ENCODE measurements at regions not wholly inside any gene's neighbourhood (a gene's known extent, or its start where the extent isn't known, plus 50 kb on each side); places are given as distances from the start of the nearest gene placed in this dataset.

DNA sequence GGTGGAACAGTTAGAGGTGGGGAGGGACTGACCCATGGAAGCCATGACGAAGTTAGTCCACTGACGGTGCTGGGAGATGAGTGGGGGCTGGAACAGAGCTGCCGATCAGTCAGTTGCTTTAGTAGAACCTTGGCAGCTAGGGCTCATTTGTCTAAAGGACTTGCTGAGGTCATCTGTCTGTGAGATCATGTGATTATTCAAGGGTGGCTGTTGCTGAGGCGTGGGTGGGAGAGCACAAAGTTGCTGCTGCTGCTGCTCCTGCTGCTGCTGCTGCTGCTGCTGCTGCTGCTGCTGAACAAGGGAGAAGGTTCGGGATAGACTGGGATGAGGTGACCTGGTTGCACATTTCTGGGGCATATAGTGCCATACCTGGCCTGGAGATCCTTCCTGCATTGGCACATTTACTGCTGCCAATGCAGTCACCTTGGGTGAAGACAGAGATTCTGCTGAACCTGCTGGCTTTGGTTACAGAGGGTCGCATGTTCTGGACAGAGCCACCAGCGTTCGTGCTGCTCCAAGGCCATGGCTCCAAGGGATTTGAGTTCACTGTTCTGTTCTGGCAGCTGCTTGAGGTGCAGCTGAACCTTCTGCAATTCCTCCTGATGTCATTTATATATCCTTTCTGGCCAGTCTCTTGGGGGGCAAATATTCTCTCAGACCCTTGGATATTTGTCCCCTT lies 840.5 kb downstream of the HACE1 start:
- TF ChIP-seq, protein P1, sequence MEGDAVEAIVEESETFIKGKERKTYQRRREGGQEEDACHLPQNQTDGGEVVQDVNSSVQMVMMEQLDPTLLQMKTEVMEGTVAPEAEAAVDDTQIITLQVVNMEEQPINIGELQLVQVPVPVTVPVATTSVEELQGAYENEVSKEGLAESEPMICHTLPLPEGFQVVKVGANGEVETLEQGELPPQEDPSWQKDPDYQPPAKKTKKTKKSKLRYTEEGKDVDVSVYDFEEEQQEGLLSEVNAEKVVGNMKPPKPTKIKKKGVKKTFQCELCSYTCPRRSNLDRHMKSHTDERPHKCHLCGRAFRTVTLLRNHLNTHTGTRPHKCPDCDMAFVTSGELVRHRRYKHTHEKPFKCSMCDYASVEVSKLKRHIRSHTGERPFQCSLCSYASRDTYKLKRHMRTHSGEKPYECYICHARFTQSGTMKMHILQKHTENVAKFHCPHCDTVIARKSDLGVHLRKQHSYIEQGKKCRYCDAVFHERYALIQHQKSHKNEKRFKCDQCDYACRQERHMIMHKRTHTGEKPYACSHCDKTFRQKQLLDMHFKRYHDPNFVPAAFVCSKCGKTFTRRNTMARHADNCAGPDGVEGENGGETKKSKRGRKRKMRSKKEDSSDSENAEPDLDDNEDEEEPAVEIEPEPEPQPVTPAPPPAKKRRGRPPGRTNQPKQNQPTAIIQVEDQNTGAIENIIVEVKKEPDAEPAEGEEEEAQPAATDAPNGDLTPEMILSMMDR (IDR thresholded peaks at IDR 0.05; ENCODE audit: unreplicated experiment) = no peak
- Mint-ChIP-seq H3K4me1 (no peaks in the 10 kb centered on the region), H3K4me3 (no peak overlapping the region), H3K27ac (no peak overlapping the region), H3K9me3 (no peaks in the 10 kb centered on the region), H3K27me3 (ENCODE audit: low read depth) (no peaks in the 10 kb centered on the region), H3K36me3 (no peaks in the 10 kb centered on the region)
- DNase-seq (ENCODE audit: low spot score in 2 of 2, unreplicated experiment in 2 of 2) = no peak

- Mint-ChIP-seq H3K9me3 (no peaks in the 10 kb centered on the region), H3K27ac (no peak overlapping the region), H3K36me3 (no peaks in the 10 kb centered on the region), H3K4me1 (no peaks in the 10 kb centered on the region), H3K4me3 (no peak overlapping the region), H3K27me3 (ENCODE audit: low read depth) (no peaks in the 10 kb centered on the region)
- DNase-seq (ENCODE audit: low spot score in 2 of 2, unreplicated experiment in 2 of 2) = no peak
- TF ChIP-seq, protein P1 (IDR thresholded peaks at IDR 0.05; ENCODE audit: unreplicated experiment) = no peak
These were observed 842.0 kb downstream of the HACE1 start for GRCh38 chr6:104017410-104018381.

DNA sequence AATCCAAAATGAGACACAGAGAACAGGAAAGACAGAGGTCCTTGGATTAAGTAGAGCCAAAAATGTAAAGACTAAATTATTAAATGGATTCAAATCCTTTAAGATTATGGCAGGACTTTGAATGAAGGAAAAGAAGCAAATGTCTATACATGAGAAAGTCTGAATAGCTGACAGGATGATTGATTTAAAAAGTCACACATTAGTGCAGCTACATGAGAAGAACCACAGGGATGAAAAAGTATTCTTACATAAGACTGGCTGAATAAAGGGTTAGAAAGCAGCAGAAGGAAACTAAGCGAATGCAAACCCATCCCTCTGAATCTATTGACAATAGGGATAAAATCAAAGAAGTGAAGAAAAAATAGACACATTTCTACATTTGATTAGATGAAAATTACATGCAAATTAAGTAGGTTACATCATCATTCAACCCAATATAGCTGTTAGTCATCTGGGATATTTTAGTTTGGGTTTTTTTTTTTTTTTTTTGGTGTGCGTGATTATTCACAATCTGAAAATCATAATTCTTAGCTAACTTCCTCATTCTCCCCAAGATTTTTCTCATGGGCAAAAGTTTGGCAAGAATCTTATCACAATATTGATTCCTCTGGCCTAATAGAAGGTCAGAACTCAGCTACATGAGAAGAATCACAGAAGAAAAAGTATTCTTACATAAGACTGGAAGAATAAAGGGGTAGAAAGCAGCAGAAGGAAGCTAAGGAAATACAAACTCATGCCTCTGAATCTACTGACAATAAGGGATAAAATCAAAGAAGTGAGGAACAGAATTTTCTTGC lies 845.4 kb downstream of the HACE1 start:
- Mint-ChIP-seq H3K27ac (no peak overlapping the region), H3K9me3 (no peaks in the 10 kb centered on the region)

DNA sequence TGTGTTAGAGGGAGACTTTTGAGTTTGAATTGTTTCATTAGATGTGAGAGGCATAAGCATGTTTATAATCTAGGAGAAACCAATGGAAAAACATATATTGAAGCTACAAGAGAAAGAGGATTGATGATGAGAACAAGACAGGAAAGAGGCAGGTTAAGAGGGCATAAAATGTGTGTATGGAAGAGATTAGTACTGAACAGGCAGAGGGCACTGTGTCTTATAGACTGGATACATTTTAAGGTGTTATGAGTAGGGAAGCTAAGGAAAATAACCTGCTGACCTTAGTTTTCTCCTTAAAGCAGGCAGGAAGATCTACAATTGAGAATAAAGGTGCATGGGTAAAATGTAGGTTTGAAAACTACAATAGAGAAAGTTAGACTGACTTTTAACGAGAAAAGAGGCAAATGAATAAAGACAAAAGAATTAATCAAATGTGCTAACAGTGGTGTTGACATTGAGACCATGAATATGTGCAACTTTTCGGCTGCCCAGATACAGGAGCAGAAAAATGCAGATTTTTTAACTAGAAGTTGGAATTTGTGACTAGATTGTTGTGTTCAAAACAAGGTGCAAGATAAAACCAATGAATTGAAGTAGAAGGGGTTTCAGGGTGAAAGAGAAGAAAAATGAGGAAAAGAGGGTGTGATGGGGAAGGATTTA lies 846.3 kb downstream of the HACE1 start:
- TF ChIP-seq, protein P1 (IDR thresholded peaks at IDR 0.05; ENCODE audit: unreplicated experiment) = no peak
- Mint-ChIP-seq H3K4me3 (no peak overlapping the region), H3K36me3 (no peaks in the 10 kb centered on the region), H3K27me3 (ENCODE audit: low read depth) (no peaks in the 10 kb centered on the region), H3K9me3 (no peaks in the 10 kb centered on the region), H3K4me1 (no peaks in the 10 kb centered on the region), H3K27ac (no peak overlapping the region)
- DNase-seq (ENCODE audit: low spot score in 2 of 2, unreplicated experiment in 2 of 2) = no peak

More for the DNA sequence above, 845.4 kb downstream of the HACE1 start:
- DNase-seq (ENCODE audit: low spot score in 2 of 2, unreplicated experiment in 2 of 2) = no peak
- no peak overlapping the region for H3K4me3 Mint-ChIP-seq
- H3K4me1 Mint-ChIP-seq = no peaks in the 10 kb centered on the region
- H3K36me3 Mint-ChIP-seq = no peaks in the 10 kb centered on the region
- H3K27me3 Mint-ChIP-seq (ENCODE audit: low read depth) = no peaks in the 10 kb centered on the region
- TF ChIP-seq, protein P1 (IDR thresholded peaks at IDR 0.05; ENCODE audit: unreplicated experiment) = no peak

DNA sequence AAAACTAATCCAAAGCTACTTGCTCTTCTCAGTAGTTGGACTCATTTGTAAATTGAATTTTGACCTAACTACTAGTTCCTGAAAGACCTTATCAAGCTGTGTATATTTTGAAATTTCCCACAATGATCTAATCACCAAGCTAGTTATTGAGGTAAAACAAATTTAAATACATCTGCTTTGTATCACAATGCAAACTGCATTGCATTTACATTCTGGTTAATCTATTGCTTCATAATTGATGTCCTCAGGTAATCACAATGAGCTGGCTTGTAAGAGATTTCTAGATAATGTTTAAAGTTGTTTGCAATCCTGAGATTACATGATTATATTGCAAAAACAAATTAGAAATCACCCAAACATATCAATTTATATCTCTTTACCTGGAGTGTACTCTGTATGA lies 848.8 kb downstream of the HACE1 start:
- Mint-ChIP-seq H3K27ac (no peak overlapping the region), H3K9me3 (no peaks in the 10 kb centered on the region), H3K36me3 (no peaks in the 10 kb centered on the region), H3K4me3 (no peak overlapping the region), H3K4me1 (no peaks in the 10 kb centered on the region), H3K27me3 (ENCODE audit: low read depth) (no peaks in the 10 kb centered on the region)
- DNase-seq (ENCODE audit: low spot score in 2 of 2, unreplicated experiment in 2 of 2) = no peak
- TF ChIP-seq, protein P1 (IDR thresholded peaks at IDR 0.05; ENCODE audit: unreplicated experiment) = no peak
